ENCODE measurements at regions not wholly inside any gene's neighbourhood (a gene's known extent, or its start where the extent isn't known, plus 50 kb on each side); places are given as distances from the start of the nearest gene placed in this dataset.
A peak's percentile ranks its signal among the peaks of the same experiment; 100 is the strongest.

DNA sequence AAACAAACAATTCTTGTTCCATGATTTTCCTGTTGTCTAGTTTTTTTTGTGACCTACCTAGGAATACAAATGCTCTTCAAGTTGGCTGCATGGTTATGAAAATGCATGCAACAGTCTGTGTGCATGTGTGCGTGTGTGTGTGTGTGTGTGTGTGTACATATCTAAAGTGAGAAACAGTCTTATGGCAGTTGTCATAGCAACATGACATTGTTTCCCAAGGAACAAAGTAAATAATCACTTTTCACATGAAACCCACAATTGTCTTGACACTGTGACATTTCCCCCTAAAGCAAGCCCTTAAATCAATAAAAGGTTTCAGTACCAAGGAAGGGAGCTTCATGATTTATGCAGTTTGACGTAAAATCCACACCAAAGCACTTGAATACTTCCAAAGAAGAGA, 758.4 kb downstream of the CDH8 start:
- Histone ChIP-seq H3K27ac (ENCODE audit: extremely low read depth, low read depth, low read length) (no peak overlapping the region), H3K4me2 (ENCODE audit: insufficient read depth, low read length) (no peak overlapping the region), H3K79me2 (ENCODE audit: control insufficient read depth, insufficient read depth, low read length) (no peaks in the 10 kb centered on the region), H3K9me1 (ENCODE audit: control insufficient read depth, insufficient read depth, low read length) (no peaks in the 10 kb centered on the region), H3K27me3 (ENCODE audit: control insufficient read depth in 2 of 2, insufficient read depth in 2 of 2, low read length in 2 of 2) (no peaks in the 10 kb centered on the region), H3K4me3 (no peak overlapping the region), H3K4me1 (replicated peaks in 1 of 2; ENCODE audit: control insufficient read depth in 2 of 2, insufficient read depth in 2 of 2, low read length in 2 of 2) (no peaks in the 10 kb centered on the region), H3K36me3 (ENCODE audit: control insufficient read depth, insufficient read depth, low read length) (no peaks in the 10 kb centered on the region), H4K20me1 (replicated peaks; ENCODE audit: control insufficient read depth, insufficient read depth, low read length) (no peaks in the 10 kb centered on the region), H3K9me3 (replicated peaks; ENCODE audit: control insufficient read depth, insufficient read depth, low read depth, low read length) (no peaks in the 10 kb centered on the region), H3K9ac (ENCODE audit: insufficient read depth in 1 of 2, low read depth in 2 of 2, low read length in 2 of 2) (no peak overlapping the region), H2AFZ (ENCODE audit: low read depth, low read length) (no peak overlapping the region)
- BruUV-seq (replicated peaks) = no TSS peak
- ChIA-PET CTCF (ENCODE audit: low intra/inter-chr PET ratio) (no interaction called here), POLR2A (no interaction called here)
- TF ChIP-seq ATF4 (CRISPR knock-in tag; IDR thresholded peaks at IDR 0.05) (no peak), THRA (IDR thresholded peaks at IDR 0.05) (no peak), MBD2 (IDR thresholded peaks at IDR 0.05; ENCODE audit: borderline replicate concordance, low read depth) (no peak), RFX1 (IDR thresholded peaks at IDR 0.05) (peak; percentile 39; the same call in 1 of the 2 replicates), POLR2G (IDR thresholded peaks at IDR 0.05; ENCODE audit: low read depth, low read length) (no peak)
- intact Hi-C loops (cut with micrococcal nuclease) = no loop called here
- FAIRE-seq = no peak
- no peak for DNase-seq (ENCODE audit: extremely low read depth in 1 of 4, low spot score in 3 of 4)
- ATAC-seq = no peak
- WGBS (ENCODE audit: insufficient coverage, low coverage, missing lambda C conversion rate) = 0% methylated on average over 2 of the region's 2 CpGs
- in situ Hi-C loops (cut with MboI) = no loop called here
